Esophagus muscularis mucosa (tissue), 4 donors: ENCODE measurements at regions not wholly inside any gene's neighbourhood (a gene's known extent, or its start where the extent isn't known, plus 50 kb on each side); places are given as distances from the start of the nearest gene placed in this dataset.

Source experiments
- DNase-seq: peaks from one replicate; pipeline ENCODE4 v3.0.0-alpha.2; 2017; ENCODE audit errors: extremely low spot score
- H3K27ac ChIP-seq, 4 donors: fragments of 200-600 bp; sonication (generic); replicated peaks in 1 of 4; 1 replicate in 3 of 4; 2 replicates in 1 of 4; pipeline ENCODE4 v1.5.1; 2016 to 2019; ENCODE audit warnings: mild to moderate bottlenecking in 1 of 4
- H3K27me3 ChIP-seq, 4 donors: fragments of 200-600 bp; sonication (generic); one replicate each; pipeline versions ENCODE4 v1.5.1 to v1.6.0; 2016 to 2019
- H3K36me3 ChIP-seq, 4 donors: fragments of 200-600 bp; sonication (generic); one replicate each; pipeline ENCODE4 v1.5.1; 2016 to 2019
- H3K4me1 ChIP-seq, 4 donors: fragments of 200-600 bp; sonication (generic); one replicate each; pipeline ENCODE4 v1.5.1; 2016 to 2019
- H3K4me3 ChIP-seq, 4 donors: fragments of 200-600 bp; sonication (generic); 1 replicate in 2 of 4; 2 replicates in 2 of 4; pipeline ENCODE4 v1.5.1; 2016 to 2019; ENCODE audit warnings: mild to moderate bottlenecking in 4 of 4, moderate library complexity in 1 of 4
- H3K9me3 ChIP-seq, 4 donors: fragments of 200-600 bp; sonication (generic); 1 replicate in 3 of 4; 2 replicates in 1 of 4; pipeline ENCODE4 v1.5.1; 2016 to 2019
- CTCF ChIP-seq, 3 experiments: fragments of 200-600 bp in 2 of 3; fragments of 450-650 bp in 1 of 3; sonication (generic) in 2 of 3; IDR thresholded peaks; one replicate each; pipeline ENCODE4 v1.5.1; 2017 to 2019; ENCODE audit warnings: antibody characterized with exemption in 3 of 3, mild to moderate bottlenecking in 2 of 3, moderate library complexity in 1 of 3
- EP300 ChIP-seq: sonication (generic); formaldehyde crosslinking; IDR thresholded peaks from one replicate; pipeline ENCODE4 v1.6.1; 2017; ENCODE audit warnings: antibody characterized with exemption
- POLR2A ChIP-seq: fragments of 450-650 bp; IDR thresholded peaks from one replicate; pipeline ENCODE4 v1.6.1; 2017; ENCODE audit warnings: antibody characterized with exemption, moderate library complexity, mild to moderate bottlenecking, low read depth
- POLR2AphosphoS5 ChIP-seq, 2 donors: sonication (generic); formaldehyde crosslinking; IDR thresholded peaks; one replicate each; pipeline ENCODE4 v1.6.1; 2017; ENCODE audit warnings: antibody characterized with exemption in 2 of 2
- WGBS: methylation state at CpG from one replicate; pipeline ENCODE4 v1.1.5; 2018; 5-methylcytosine and 5-hydroxymethylcytosine counted together
- intact Hi-C: fragments of 100-400 bp; cut with DNase I; formaldehyde crosslinking; loops from one replicate; pipeline ENCODE4 v1.15.1; 2023

- TF ChIP-seq POLR2A (no peak), POLR2AphosphoS5 (IDR thresholded peaks at IDR 0.05) (no peak)
- 86% methylated on average over 16 of the region's 16 CpGs for WGBS
- intact Hi-C loops, result no loop called here
- no peaks in the 10 kb centered on the region for H3K27me3 ChIP-seq
- no peak overlapping the region for H3K4me3 ChIP-seq
- H3K36me3 ChIP-seq, result no peaks in the 10 kb centered on the region
- H3K27ac ChIP-seq, result no peak overlapping the region
- no peak for DNase-seq
- no peaks in the 10 kb centered on the region for H3K9me3 ChIP-seq
- no peaks in the 10 kb centered on the region for H3K4me1 ChIP-seq
Measured at GRCh38 chr12:84793558-84794367, 118.8 kb downstream of the SLC6A15 start.

GRCh38 chr12:84791444-84791843 lies 121.2 kb downstream of the SLC6A15 start:
- no peaks in the 10 kb centered on the region for H3K27me3 ChIP-seq
- H3K36me3 ChIP-seq, result no peaks in the 10 kb centered on the region
- TF ChIP-seq POLR2A (no peak), CTCF (IDR thresholded peaks at IDR 0.05) (no peak), POLR2AphosphoS5 (IDR thresholded peaks at IDR 0.05) (no peak), EP300 (no peak)
- H3K27ac ChIP-seq, result no peak overlapping the region
- no peak for DNase-seq
- no peaks in the 10 kb centered on the region for H3K9me3 ChIP-seq
- no peaks in the 10 kb centered on the region for H3K4me1 ChIP-seq
- H3K4me3 ChIP-seq, result no peak overlapping the region
- intact Hi-C loops, result no loop called here

GRCh38 chr12:84789184-84789583 lies 123.4 kb downstream of the SLC6A15 start:
- Histone ChIP-seq H3K27me3 (no peaks in the 10 kb centered on the region), H3K9me3 (no peaks in the 10 kb centered on the region), H3K36me3 (no peaks in the 10 kb centered on the region), H3K4me3 (no peak overlapping the region), H3K27ac (no peak overlapping the region), H3K4me1 (no peaks in the 10 kb centered on the region)
- no peak for DNase-seq
- no peak for TF ChIP-seq EP300
- TF ChIP-seq POLR2AphosphoS5 (IDR thresholded peaks at IDR 0.05), result no peak
- TF ChIP-seq CTCF (IDR thresholded peaks at IDR 0.05), result no peak
- intact Hi-C loops, result no loop called here

GRCh38 chr12:84787253-84787652 lies 125.3 kb downstream of the SLC6A15 start:
- intact Hi-C loops, result no loop called here
- Histone ChIP-seq H3K9me3 (no peaks in the 10 kb centered on the region), H3K4me3 (no peak overlapping the region), H3K4me1 (no peaks in the 10 kb centered on the region), H3K27me3 (no peaks in the 10 kb centered on the region), H3K27ac (no peak overlapping the region), H3K36me3 (no peaks in the 10 kb centered on the region)
- no peak for DNase-seq
- 61% methylated on average over 2 of the region's 2 CpGs for WGBS
- TF ChIP-seq EP300, result no peak
- no peak for TF ChIP-seq CTCF (IDR thresholded peaks at IDR 0.05)
- TF ChIP-seq POLR2AphosphoS5 (IDR thresholded peaks at IDR 0.05), result no peak
- no peak for TF ChIP-seq POLR2A

GRCh38 chr12:84786622-84787021 lies 126.0 kb downstream of the SLC6A15 start:
- TF ChIP-seq POLR2A (no peak), POLR2AphosphoS5 (IDR thresholded peaks at IDR 0.05) (no peak), EP300 (no peak), CTCF (IDR thresholded peaks at IDR 0.05) (no peak)
- Histone ChIP-seq H3K9me3 (no peaks in the 10 kb centered on the region), H3K4me1 (no peaks in the 10 kb centered on the region), H3K27me3 (no peaks in the 10 kb centered on the region), H3K4me3 (no peak overlapping the region), H3K36me3 (no peaks in the 10 kb centered on the region), H3K27ac (no peak overlapping the region)
- intact Hi-C loops, result no loop called here
- no peak for DNase-seq
